H1 (cell line): ENCODE measurements at regions not wholly inside any gene's neighbourhood (a gene's known extent, or its start where the extent isn't known, plus 50 kb on each side); places are given as distances from the start of the nearest gene placed in this dataset.

Source experiments
- SUZ12 ChIP-seq: fragments of 200-600 bp; sonication (generic); IDR thresholded peaks from 2 replicates; pipeline ENCODE4 v1.6.1; 2012; ENCODE audit warnings: mild to moderate bottlenecking, inconsistent platforms, low read length, moderate library complexity, mixed read lengths

- TF ChIP-seq SUZ12 = no peak
Observed at GRCh38 chr1:195197116-195197515, 1411.1 kb downstream of the KCNT2 start (continued).
